GM12873 (cell line): ENCODE measurements at regions not wholly inside any gene's neighbourhood (a gene's known extent, or its start where the extent isn't known, plus 50 kb on each side); places are given as distances from the start of the nearest gene placed in this dataset.

Experiments used
- CTCF ChIP-seq: IDR thresholded peaks from 2 replicates; pipeline ENCODE4 v1.5.1; 2012; ENCODE audit warnings: low read depth, mild to moderate bottlenecking, moderate library complexity, low read length, control low read depth; ENCODE audit not compliant: insufficient read depth; ENCODE audit errors: missing control alignments

- no peak for TF ChIP-seq CTCF
Measured at GRCh38 chr5:30039379-30039778, 1154.1 kb upstream of the CDH6 start.

- TF ChIP-seq CTCF: no peak
Measured at GRCh38 chr5:30034870-30035269, 1158.6 kb upstream of the CDH6 start.

- no peak for TF ChIP-seq CTCF
Measured at GRCh38 chr5:30030101-30030500, 1163.4 kb upstream of the CDH6 start.

- TF ChIP-seq CTCF: no peak
Measured at GRCh38 chr5:30001826-30002225, 1191.7 kb upstream of the CDH6 start.

GRCh38 chr5:30000231-30000630 is 1193.3 kb upstream of the CDH6 start:
- TF ChIP-seq CTCF: no peak

- no peak for TF ChIP-seq CTCF
Measured at GRCh38 chr5:29995154-29995553, 1198.3 kb upstream of the CDH6 start.

- no peak for TF ChIP-seq CTCF
Measured at GRCh38 chr5:29994519-29994918, 1199.0 kb upstream of the CDH6 start.

- TF ChIP-seq CTCF: no peak
Measured at GRCh38 chr5:29993286-29993685, 1200.2 kb upstream of the CDH6 start.
